Mesothelial cell of epicardium (in vitro differentiated cells): ENCODE measurements at regions not wholly inside any gene's neighbourhood (a gene's known extent, or its start where the extent isn't known, plus 50 kb on each side); places are given as distances from the start of the nearest gene placed in this dataset.

Experiments
- DNase-seq, 2 experiments: peaks; one replicate each; pipeline ENCODE4 v3.0.0; 2021; ENCODE audit warnings: low spot score in 2 of 2; ENCODE audit not compliant: unreplicated experiment in 2 of 2
- H3K27ac Mint-ChIP-seq: 2 replicates; pipeline ENCODE4 v1.8.0; 2021; ENCODE audit warnings: mixed read lengths
- H3K27me3 Mint-ChIP-seq: 2 replicates; pipeline ENCODE4 v1.8.0; 2021; ENCODE audit warnings: low read depth, mixed read lengths
- H3K36me3 Mint-ChIP-seq: 2 replicates; pipeline ENCODE4 v1.8.0; 2021; ENCODE audit warnings: mixed read lengths
- H3K4me1 Mint-ChIP-seq: 2 replicates; pipeline ENCODE4 v1.8.0; 2021; ENCODE audit warnings: mixed read lengths
- H3K4me3 Mint-ChIP-seq: 2 replicates; pipeline ENCODE4 v1.8.0; 2021; ENCODE audit warnings: mild to moderate bottlenecking, moderate library complexity, mixed read lengths
- H3K9me3 Mint-ChIP-seq: 2 replicates; pipeline ENCODE4 v1.8.0; 2021; ENCODE audit warnings: mixed read lengths
- TF ChIP-seq, protein P1 (sequence below): fragments of 200-600 bp; sonication (generic); IDR thresholded peaks from one replicate; pipeline ENCODE4 v1.5.0; 2021; ENCODE audit warnings: antibody characterized with exemption; ENCODE audit not compliant: unreplicated experiment

- no peak overlapping the region for H3K27ac Mint-ChIP-seq
- H3K27me3 Mint-ChIP-seq = no peaks in the 10 kb centered on the region
- peaks cover 3% of the 10 kb centered on the region for H3K4me1 Mint-ChIP-seq
- H3K4me3 Mint-ChIP-seq = no peak overlapping the region
- no peaks in the 10 kb centered on the region for H3K9me3 Mint-ChIP-seq
- DNase-seq = no peak
- H3K36me3 Mint-ChIP-seq = no peaks in the 10 kb centered on the region
- TF ChIP-seq, protein P1, sequence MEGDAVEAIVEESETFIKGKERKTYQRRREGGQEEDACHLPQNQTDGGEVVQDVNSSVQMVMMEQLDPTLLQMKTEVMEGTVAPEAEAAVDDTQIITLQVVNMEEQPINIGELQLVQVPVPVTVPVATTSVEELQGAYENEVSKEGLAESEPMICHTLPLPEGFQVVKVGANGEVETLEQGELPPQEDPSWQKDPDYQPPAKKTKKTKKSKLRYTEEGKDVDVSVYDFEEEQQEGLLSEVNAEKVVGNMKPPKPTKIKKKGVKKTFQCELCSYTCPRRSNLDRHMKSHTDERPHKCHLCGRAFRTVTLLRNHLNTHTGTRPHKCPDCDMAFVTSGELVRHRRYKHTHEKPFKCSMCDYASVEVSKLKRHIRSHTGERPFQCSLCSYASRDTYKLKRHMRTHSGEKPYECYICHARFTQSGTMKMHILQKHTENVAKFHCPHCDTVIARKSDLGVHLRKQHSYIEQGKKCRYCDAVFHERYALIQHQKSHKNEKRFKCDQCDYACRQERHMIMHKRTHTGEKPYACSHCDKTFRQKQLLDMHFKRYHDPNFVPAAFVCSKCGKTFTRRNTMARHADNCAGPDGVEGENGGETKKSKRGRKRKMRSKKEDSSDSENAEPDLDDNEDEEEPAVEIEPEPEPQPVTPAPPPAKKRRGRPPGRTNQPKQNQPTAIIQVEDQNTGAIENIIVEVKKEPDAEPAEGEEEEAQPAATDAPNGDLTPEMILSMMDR = no peak
Measured at GRCh38 chr6:151682922-151683321, 124.6 kb upstream of the ESR1 start.

- Mint-ChIP-seq H3K9me3 (no peaks in the 10 kb centered on the region), H3K4me1 (peaks cover 3% of the 10 kb centered on the region), H3K36me3 (no peaks in the 10 kb centered on the region), H3K4me3 (no peak overlapping the region), H3K27ac (no peak overlapping the region), H3K27me3 (no peaks in the 10 kb centered on the region)
- no peak for DNase-seq
- TF ChIP-seq, protein P1 = no peak
Measured at GRCh38 chr6:151683381-151683780, 124.1 kb upstream of the ESR1 start.

DNA sequence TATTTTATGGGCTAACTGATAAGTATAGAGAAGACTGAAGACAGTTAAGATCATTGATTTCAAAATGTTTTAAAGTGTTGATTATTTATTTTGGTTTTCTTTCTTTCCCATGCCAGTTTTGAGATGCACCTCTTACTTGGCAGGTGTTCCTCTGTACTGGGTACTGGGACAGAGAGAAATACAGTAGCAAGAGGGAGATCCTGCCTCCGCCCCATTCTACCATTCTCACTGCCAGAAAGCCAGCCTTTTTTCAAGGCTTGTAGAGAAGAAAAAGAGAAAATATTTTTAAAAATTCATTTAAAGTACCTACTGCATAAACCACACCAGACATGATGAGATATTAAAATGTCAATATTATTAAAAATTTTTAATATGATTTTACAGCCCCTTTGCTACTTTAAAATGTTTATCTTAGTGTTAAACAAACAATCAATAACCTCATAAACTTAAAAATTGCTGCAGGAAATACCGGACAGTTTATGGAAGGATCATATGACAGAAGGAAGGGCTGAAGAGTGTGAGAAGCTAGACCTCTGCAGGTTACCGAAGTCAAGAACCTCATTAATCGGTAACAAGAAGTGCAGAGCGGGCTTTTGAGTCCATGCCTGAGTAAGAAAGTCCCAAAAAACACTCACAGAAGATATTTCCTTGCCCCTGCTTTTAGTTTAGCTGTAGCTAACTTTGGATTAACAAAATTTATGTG is 117.8 kb upstream of the ESR1 start:
- no peaks in the 10 kb centered on the region for H3K9me3 Mint-ChIP-seq
- H3K4me3 Mint-ChIP-seq = no peak overlapping the region
- H3K27ac Mint-ChIP-seq = no peak overlapping the region
- H3K4me1 Mint-ChIP-seq = no peaks in the 10 kb centered on the region
- DNase-seq = no peak
- H3K36me3 Mint-ChIP-seq = no peaks in the 10 kb centered on the region
- TF ChIP-seq, protein P1 = no peak
- no peaks in the 10 kb centered on the region for H3K27me3 Mint-ChIP-seq

DNA sequence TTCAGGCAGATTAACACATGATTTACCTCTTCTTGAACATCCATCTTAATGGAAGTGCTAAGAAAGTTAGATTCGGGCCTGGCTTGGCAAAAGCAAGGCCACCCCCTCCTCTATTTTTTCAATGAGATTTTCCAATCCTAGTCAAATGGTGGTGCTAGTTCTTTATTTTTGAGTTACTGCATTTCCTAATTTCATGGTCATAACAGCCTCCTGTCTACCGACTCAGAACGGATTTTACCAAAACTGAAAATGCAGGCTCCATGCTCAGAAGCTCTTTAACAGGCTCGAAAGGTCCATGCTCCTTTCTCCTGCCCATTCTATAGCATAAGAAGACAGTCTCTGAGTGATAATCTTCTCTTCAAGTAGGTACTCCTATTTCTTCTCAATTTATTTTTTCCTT is 117.2 kb upstream of the ESR1 start:
- Mint-ChIP-seq H3K4me3 (no peak overlapping the region), H3K27me3 (no peaks in the 10 kb centered on the region), H3K27ac (no peak overlapping the region), H3K4me1 (no peaks in the 10 kb centered on the region), H3K36me3 (no peaks in the 10 kb centered on the region), H3K9me3 (no peaks in the 10 kb centered on the region)
- no peak for DNase-seq
- TF ChIP-seq, protein P1 = no peak

DNA sequence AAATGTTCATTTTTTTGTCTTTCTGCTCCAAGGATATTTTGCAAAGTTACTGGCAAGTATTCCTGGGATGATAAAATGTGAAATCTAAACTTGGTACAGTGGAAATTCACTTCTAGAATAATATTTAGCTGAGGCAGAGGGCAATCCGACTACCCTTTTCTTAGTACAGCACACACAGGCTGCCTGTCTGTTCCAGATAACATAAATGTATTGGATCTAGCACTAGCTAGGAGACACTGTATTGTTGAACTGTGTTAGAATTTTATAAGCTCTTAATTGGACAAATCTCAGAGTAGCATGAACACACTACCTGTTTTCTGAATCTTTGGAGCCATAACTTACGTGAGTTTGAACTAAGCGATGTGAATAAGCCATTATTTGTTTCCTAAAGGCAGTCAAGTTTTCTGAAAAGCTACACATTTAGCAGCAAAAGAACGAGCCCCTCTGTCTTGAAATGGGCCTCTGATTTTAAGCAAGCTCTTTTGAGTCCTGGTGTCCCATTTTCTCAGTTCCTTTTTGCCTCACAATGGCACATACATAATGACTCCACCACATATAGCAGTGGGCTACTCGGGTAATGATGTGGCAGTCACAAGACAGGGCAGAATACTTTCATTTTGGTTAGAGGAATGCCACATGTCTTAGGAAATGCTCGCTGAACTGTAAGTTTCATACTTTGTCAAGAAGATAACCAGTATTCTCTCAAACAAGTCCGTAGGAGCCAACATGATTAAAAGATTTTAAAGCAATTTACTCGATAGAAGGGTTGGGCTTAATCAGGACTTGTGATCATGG is 116.5 kb upstream of the ESR1 start:
- Mint-ChIP-seq H3K9me3 (no peaks in the 10 kb centered on the region), H3K27ac (no peak overlapping the region), H3K4me1 (no peaks in the 10 kb centered on the region), H3K36me3 (no peaks in the 10 kb centered on the region), H3K4me3 (no peak overlapping the region), H3K27me3 (no peaks in the 10 kb centered on the region)
- DNase-seq = no peak
- TF ChIP-seq, protein P1 = no peak
